ENCODE measurements at regions not wholly inside any gene's neighbourhood (a gene's known extent, or its start where the extent isn't known, plus 50 kb on each side); places are given as distances from the start of the nearest gene placed in this dataset.

DNA sequence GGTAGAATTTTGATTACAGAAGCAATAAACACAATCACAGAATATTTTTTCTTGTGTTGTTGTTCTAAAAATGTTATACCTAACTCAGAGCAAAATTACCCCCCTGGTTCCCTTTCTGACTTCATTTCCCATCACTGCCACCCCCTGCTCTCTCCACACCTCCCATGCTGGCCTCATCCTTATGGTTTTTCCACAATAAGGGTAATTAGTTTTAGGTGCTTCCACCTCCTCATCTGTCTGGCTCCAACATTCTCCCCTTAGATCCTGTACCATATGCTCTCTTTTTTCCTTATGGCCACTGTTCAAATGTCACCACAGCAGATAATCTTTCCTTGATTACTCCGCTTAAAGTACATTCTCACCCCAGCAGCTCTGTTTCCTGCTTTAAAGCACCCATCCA is 2208.6 kb downstream of the MRPL39 start:
- TF ChIP-seq GATA2 (IDR thresholded peaks at IDR 0.05; ENCODE audit: low read depth, low read length) (no peak), GATA3 (IDR thresholded peaks at IDR 0.05; ENCODE audit: low read depth, low read length) (no peak)
